GM19372 (cell line): ENCODE measurements at regions not wholly inside any gene's neighbourhood (a gene's known extent, or its start where the extent isn't known, plus 50 kb on each side); places are given as distances from the start of the nearest gene placed in this dataset.
"Not testable (repeated sequence)": the region's sequence is repeated elsewhere in the genome, so short reads cannot be mapped to it uniquely, and the experiment has no call there.

Experiments used
- ATAC-seq: cut with Tn5 transposase; IDR thresholded peaks from one replicate; pipeline ENCODE4 v1.9.1; 2021; ENCODE audit warnings: mild to moderate bottlenecking, low read depth, moderate library complexity; ENCODE audit not compliant: unreplicated experiment

GRCh38 chr5:96321345-96321744 lies 111.7 kb downstream of the PCSK1 start:
- ATAC-seq = no peak

GRCh38 chr5:96320797-96321196 lies 112.3 kb downstream of the PCSK1 start:
- ATAC-seq = no peak

DNA sequence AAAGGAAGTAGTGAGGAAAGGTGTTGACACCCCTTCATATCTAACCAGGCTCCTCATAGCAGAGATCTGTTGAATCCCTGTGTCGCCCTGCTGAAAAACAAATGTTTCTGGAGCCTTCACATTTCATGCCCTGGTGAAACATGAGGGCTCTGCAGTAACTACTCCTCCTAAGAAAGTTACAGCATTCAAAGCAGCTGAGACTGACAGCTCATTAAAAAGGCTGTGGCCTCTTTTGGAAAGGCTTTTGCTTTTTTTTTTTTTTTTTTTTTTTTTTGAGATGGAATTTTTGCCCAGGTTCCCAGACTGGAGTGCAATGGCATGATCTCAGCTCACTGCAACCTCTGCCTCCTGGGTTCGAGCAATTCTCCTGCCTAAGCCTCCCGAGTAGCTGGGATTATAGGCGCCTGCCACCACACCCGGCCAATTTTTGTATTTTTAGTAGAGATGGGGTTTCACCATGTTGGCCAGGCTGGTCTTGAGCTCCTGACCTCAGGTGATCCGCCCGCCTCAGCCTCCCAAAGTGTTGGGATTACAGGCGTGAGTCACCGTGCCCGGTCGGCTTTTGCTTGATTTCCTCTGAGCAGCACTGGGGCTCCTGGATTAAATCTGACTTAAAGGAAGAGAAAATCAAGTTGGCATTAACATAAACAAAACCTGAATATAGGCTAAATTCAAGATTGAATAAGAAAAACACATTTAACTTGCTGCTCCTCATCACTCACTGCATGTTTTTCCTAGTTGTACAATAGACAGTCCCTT lies 112.9 kb downstream of the PCSK1 start:
- ATAC-seq = not testable (repeated sequence)

DNA sequence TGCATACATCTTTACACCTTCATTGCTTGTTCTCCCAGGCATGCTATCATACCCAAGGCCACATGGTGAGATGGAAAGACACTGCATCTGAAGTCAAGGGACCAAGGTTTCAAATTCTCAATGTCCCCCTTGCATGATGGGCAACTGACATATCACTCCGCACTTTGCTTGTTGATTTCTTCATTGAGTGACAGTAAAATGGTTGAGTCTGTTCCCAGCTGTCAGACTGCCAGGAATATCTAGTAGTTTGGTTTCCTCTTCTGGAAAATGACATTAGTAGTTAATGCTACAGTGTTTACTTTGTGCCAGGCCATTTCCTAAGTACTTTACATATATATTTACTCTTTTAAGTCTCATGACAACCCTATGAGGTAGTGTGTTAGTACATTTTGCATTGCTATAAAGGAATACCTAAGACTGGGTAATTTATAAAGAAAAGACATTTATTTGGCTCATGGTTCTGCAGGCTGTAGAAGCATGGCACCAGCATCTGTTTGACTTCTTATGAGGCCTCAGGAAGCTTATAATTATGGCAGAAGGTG lies 114.4 kb downstream of the PCSK1 start:
- ATAC-seq = no peak

- ATAC-seq = no peak
Measured at GRCh38 chr5:96317945-96318344, 115.1 kb downstream of the PCSK1 start.

DNA sequence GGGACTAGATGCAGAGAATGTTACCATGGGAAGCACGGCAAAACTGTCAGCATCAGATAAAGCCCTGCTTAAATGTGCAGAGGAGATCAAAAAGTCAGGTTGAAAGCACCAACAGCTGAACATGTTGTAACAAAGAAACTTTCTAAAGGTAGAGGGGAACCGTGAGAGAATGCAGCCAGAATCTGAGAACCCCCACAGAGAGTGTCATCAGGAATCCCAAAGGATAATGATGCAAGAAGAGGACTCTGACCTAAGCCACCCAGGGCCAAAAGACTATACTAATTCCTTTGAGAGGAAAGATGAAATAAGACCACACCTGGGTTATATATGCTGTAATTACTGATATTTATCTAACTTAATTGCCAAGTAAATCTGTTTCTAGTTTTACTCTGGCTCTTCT lies 116.6 kb downstream of the PCSK1 start:
- ATAC-seq = no peak

GRCh38 chr5:96316017-96316416 lies 117.0 kb downstream of the PCSK1 start:
- ATAC-seq = no peak

GRCh38 chr5:96315431-96315830 lies 117.6 kb downstream of the PCSK1 start:
- ATAC-seq = peak; percentile 58

- ATAC-seq = no peak
Measured at GRCh38 chr5:96312383-96312782, 120.7 kb downstream of the PCSK1 start.

GRCh38 chr5:96307047-96307446 lies 126.0 kb downstream of the PCSK1 start:
- not testable (repeated sequence) for ATAC-seq

DNA sequence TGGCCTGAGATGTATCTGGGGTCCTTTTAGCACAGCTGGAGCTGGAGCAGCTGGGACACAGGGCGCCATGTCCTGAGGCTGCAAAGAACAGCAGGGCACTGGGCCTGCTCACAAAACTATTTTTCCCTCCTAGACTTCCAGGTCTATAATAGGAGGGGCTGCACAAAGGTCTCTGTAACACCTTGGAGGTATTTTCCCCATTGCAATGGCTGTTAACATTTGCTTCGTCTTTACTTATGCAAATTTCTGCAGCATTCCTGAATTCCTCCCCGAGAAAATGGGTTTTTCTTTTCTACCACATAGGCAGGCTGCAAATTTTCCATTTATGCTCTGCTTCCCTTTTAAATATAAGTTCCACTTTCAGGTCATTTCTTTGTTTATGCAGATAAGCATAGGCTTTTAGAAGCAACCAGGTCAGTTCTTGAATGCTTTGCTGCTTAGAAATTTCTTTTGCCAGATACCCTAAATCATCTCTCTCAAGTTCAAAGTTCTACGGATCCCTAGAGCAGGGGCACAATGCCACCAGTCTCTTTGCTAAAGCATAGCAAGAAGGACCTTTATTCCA lies 130.8 kb downstream of the PCSK1 start:
- no peak for ATAC-seq

DNA sequence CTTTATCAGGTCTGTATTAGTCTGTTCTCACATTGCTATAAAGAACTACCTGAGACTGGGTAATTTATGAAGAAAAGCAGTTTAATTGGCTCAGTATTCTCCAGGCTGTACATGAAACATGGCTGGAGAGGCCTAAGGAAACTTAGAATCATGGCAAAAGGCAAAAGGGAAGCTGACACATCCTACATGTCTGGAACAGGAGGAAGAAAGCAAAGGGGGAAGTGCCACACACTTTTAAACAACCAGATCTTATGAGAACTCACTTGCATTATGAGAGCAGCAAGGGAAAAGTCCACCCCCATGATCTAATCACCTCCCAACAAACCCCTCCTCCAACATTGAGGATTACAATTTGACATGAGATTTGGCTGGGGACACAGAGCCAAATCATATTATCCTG lies 132.1 kb downstream of the PCSK1 start:
- ATAC-seq = no peak

DNA sequence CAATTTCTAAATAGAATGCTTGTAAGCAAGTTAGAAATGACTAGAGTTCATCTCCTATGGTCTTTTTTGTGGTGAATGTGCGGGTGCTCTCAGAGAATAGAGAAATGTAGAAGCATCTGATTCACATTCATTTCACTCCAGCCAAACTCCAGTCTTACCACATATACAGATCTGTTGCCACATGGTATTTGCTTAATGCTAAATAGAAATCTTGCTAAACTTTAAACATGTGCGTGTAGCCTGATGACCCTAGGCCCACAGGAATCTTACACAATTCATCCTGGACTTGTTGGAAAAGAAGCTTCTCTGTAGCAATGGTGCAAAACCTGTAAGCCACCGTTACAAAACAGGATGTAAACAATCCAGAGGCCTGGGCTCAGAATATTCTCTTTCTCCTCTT lies 135.2 kb downstream of the PCSK1 start:
- no peak for ATAC-seq

DNA sequence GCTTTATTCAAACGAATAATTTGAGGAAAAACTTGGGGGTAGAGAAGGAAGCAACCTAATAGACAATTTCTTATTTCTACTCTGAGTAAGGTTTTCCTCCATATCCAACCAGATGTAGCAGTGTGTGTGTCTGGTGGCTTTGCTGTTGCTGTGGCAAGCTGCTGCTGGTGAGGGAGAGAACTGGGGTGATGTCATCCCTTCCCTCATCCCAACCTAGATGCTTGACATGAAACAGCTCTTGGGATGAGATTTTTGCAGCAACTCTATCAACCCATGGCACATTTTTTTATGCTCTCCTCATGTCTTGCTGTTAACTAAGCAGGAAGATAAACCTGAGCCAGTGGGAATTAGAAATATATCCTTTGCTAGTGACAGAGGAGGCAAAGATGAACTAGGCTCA lies 135.8 kb downstream of the PCSK1 start:
- no peak for ATAC-seq

- no peak for ATAC-seq
Measured at GRCh38 chr5:96294884-96295202, 138.2 kb downstream of the PCSK1 start.

DNA sequence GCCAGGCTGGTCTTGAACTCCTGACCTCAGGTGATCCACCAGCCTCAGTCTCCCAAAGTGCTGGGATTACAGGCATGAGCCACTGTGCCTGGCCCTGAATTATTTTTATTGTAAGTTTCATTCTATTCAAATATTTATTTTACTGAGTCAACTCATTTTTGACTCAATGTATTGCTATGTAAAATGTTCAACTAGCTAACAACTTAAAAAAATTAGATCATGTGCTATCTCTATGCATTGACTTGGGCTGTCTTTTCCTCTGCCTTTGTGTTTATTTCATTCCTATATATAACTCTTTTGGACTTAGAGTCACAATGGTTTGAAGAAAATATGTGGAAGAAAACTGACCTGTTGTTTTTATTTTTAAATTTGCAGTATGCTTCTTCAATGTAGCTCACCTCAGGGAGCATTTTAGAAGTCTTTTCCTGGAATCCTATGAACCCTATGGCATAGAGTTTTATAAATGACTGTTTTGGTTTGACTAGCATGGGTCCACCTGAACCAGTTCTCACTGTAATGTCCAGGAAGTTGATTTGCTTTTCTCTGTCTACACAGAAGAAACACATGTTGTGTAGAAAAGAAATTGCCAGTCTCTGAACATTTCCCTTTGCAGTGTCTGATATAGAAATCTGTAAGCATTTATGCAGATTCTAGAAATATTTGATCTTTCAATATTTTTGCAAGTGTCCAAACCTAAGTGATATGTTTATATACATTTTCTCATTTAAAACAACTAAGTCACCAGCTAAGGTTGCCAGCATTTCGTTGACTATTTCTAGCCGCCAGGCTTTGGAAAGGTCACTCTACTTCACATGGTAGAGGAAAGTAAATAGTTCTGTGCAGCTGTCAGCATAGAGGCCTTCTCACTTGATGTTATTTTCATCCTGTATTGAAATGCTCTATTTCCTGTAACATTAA lies 138.8 kb downstream of the PCSK1 start:
- ATAC-seq = no peak

GRCh38 chr5:96292582-96293247 lies 140.3 kb downstream of the PCSK1 start:
- no peak for ATAC-seq

DNA sequence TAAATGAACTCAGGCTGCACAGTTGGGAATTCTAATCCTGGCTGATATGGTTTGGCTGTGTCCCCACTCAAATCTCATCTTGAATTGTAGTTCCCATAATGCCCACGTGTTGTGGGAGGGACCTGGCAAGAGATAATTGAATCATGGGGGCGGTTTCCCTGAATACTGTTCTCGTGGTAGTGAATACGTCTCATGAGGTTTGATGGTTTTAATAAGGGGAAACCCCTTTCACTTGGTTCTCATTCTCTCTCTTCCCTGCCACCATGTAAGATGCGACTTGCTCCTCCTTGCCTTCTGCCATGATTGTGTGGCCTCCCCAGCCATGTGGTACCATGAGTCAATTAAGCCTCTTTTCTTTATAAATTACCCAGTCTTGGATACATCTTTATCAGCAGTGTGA lies 143.8 kb downstream of the PCSK1 start:
- not testable (repeated sequence) for ATAC-seq

GRCh38 chr5:96288845-96289185 lies 144.2 kb downstream of the PCSK1 start:
- no peak for ATAC-seq

DNA sequence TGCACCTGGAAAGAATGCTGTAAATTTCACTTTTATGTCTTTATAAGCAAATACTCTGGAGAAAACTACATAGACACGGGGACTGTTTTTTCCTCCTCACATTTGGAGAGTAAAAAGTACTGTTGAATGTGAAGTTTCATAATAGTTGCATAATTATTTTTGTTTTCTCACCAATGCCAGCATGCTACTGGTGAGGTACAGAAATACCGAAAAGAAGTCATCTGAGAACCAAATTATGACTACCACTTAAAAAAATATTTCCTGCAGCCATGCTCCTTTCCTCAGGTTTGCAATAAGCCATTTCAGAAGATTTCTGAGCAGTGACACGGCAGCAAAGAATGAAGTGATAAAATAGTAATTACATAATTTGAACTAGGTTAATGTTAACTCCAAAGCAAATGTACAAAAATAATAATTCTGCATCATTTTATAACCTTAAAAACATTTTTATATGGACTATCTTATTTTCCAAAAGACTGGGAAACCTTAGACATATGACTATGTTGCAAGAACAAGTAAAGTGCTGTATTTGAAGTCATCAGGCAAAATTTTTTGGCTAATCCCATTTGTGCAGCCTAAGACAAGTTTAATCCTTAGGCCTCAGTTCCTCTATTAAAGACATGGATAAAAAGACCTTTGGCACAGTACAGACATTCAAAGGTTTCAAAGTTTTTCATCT lies 144.7 kb downstream of the PCSK1 start:
- ATAC-seq = no peak
